ENCODE measurements at regions not wholly inside any gene's neighbourhood (a gene's known extent, or its start where the extent isn't known, plus 50 kb on each side); places are given as distances from the start of the nearest gene placed in this dataset.

GRCh38 chr11:122330279-122330965, 214.4 kb upstream of the BLID start:
- Histone ChIP-seq H2AK9ac (replicated peaks; ENCODE audit: low read depth, low read length, poor library complexity) (no peak overlapping the region), H2BK20ac (ENCODE audit: low read depth, low read length) (peak overlapping the region; percentile 24; the same call in 1 of the 2 replicates), H3K14ac (replicated peaks; ENCODE audit: low read depth, low read length) (peak overlapping the region; percentile 65; the same call in 1 of the 2 replicates), H3K27me3 (ENCODE audit: control insufficient read depth, insufficient read depth, low read length) (no peaks in the 10 kb centered on the region), H2AFZ (replicated peaks; ENCODE audit: low read length, poor library complexity) (no peak overlapping the region), H3K9ac (ENCODE audit: low read depth, low read length) (no peak overlapping the region), H3K9me1 (ENCODE audit: insufficient read depth, low read length) (peaks cover 3% of the 10 kb centered on the region; the same call in 1 of the 2 replicates), H2BK15ac (ENCODE audit: low read depth, low read length) (0 out of 3 replicates have a peak overlapping the region, but pooled peaks have one; percentile 74), H4K5ac (ENCODE audit: low read depth, low read length) (peak overlapping the region; percentile 12; the same call in 1 of the 2 replicates), H3K18ac (ENCODE audit: low read depth, low read length) (peak overlapping the region; percentile 31; the same call in 1 of the 2 replicates), H4K20me1 (ENCODE audit: insufficient read depth, low read length) (no peaks in the 10 kb centered on the region), H3K56ac (ENCODE audit: extremely low read depth, insufficient read depth, low read length) (no peak overlapping the region), H4K91ac (ENCODE audit: insufficient read depth, low read depth, low read length) (peak overlapping the region; percentile 60; the same call in 1 of the 2 replicates), H3K4ac (ENCODE audit: low read depth, low read length) (peak overlapping the region; percentile 47; the same call in 1 of the 2 replicates), H3K4me3 (ENCODE audit: insufficient read depth, low read depth, low read length) (no peak overlapping the region), H3K79me1 (ENCODE audit: low read depth in 1 of 2, low read length in 2 of 2) (no peaks in the 10 kb centered on the region), H3K27ac (ENCODE audit: insufficient read depth, low read length) (no peak overlapping the region), H3K9me3 (ENCODE audit: control insufficient read depth, insufficient read depth, low read length) (no peaks in the 10 kb centered on the region), H2BK120ac (ENCODE audit: low read depth, low read length) (no peak overlapping the region), H3K4me1 (ENCODE audit: control insufficient read depth, insufficient read depth, low read length) (peaks cover 14% of the 10 kb centered on the region), H3K23ac (ENCODE audit: low read depth, low read length) (no peak overlapping the region), H4K8ac (ENCODE audit: low read depth in 2 of 2, low read length in 2 of 2) (peak overlapping the region in 1 of 2 experiments; percentile 34; a peak in 1 of 4 replicates), H2AK5ac (ENCODE audit: low read depth, low read length) (0 out of 2 replicates have a peak overlapping the region, but pooled peaks have one; percentile 44), H3K36me3 (ENCODE audit: control insufficient read depth, insufficient read depth, low read length) (no peaks in the 10 kb centered on the region), H3K4me2 (ENCODE audit: low read depth, low read length) (no peak overlapping the region), H2BK5ac (ENCODE audit: low read depth, low read length, poor library complexity, severe bottlenecking) (no peak overlapping the region)
- in situ Hi-C loops (cut with MboI; ENCODE audit: low sequenced_read_pairs) = no loop called here
- CTCF ChIA-PET = no interaction called here
- dilution Hi-C loops (cut with HindIII; ENCODE audit: low sequenced_read_pairs, unreplicated experiment) = no loop called here
- POLR2A ChIA-PET (ENCODE audit: unreplicated experiment) = no interaction called here
- 90% methylated on average over 2 of the region's 5 CpGs; no CpG with 5 or more reads in 1 of the 2 experiments for WGBS, 2 experiments (ENCODE audit: extremely low coverage in 2 of 2, insufficient read length in 1 of 2)
- ATAC-seq (ENCODE audit: low read depth) (no peak), DNase-seq (peak; percentile 8)
- intact Hi-C loops (cut with micrococcal nuclease) = no loop called here
- BruUV-seq (replicated peaks) = no TSS peak
- TF ChIP-seq, protein P1, sequence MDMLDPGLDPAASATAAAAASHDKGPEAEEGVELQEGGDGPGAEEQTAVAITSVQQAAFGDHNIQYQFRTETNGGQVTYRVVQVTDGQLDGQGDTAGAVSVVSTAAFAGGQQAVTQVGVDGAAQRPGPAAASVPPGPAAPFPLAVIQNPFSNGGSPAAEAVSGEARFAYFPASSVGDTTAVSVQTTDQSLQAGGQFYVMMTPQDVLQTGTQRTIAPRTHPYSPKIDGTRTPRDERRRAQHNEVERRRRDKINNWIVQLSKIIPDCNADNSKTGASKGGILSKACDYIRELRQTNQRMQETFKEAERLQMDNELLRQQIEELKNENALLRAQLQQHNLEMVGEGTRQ (IDR thresholded peaks at IDR 0.05; ENCODE audit: low read depth, low read length) = no peak
